Endothelial cell of hepatic sinusoid (primary cell): ENCODE measurements at regions not wholly inside any gene's neighbourhood (a gene's known extent, or its start where the extent isn't known, plus 50 kb on each side); places are given as distances from the start of the nearest gene placed in this dataset.
"Not testable (repeated sequence)": the region's sequence is repeated elsewhere in the genome, so short reads cannot be mapped to it uniquely, and the experiment has no call there.

ENCODE experiments used
- in situ Hi-C: cut with HindIII; loops from 2 replicates; pipeline ENCODE4 v1.10.0; 2017; ENCODE audit warnings: low sequenced_read_pairs

- in situ Hi-C loops: no loop called here
These were observed 646.3 kb downstream of the UTRN start for GRCh38 chr6:144931172-144932035.

- in situ Hi-C loops: no loop called here
These were observed 647.5 kb downstream of the UTRN start for GRCh38 chr6:144932621-144933020.

- in situ Hi-C loops: no loop called here
These were observed 650.0 kb downstream of the UTRN start for GRCh38 chr6:144935181-144935580.

- in situ Hi-C loops: no loop called here
These were observed 650.5 kb downstream of the UTRN start for GRCh38 chr6:144935661-144936060.

GRCh38 chr6:144936764-144937163, 651.6 kb downstream of the UTRN start:
- in situ Hi-C loops: no loop called here

GRCh38 chr6:144939921-144940320, 654.8 kb downstream of the UTRN start:
- in situ Hi-C loops: no loop called here

GRCh38 chr6:144944106-144944505, 659.0 kb downstream of the UTRN start:
- in situ Hi-C loops: no loop called here

GRCh38 chr6:144947398-144947976, 662.4 kb downstream of the UTRN start:
- in situ Hi-C loops: no loop called here

GRCh38 chr6:144951730-144952437, 666.7 kb downstream of the UTRN start:
- in situ Hi-C loops: no loop called here

GRCh38 chr6:144952456-144953240, 667.5 kb downstream of the UTRN start:
- in situ Hi-C loops: no loop called here

- in situ Hi-C loops: no loop called here
These were observed 668.6 kb downstream of the UTRN start for GRCh38 chr6:144953552-144954240.

GRCh38 chr6:144954241-144954556, 669.1 kb downstream of the UTRN start:
- in situ Hi-C loops: no loop called here

GRCh38 chr6:144955392-144955791, 670.3 kb downstream of the UTRN start:
- in situ Hi-C loops: no loop called here

GRCh38 chr6:144955859-144956258, 670.7 kb downstream of the UTRN start:
- in situ Hi-C loops: no loop called here

GRCh38 chr6:144956697-144957096, 671.6 kb downstream of the UTRN start:
- in situ Hi-C loops: not testable (repeated sequence)

- in situ Hi-C loops: no loop called here
These were observed 672.3 kb downstream of the UTRN start for GRCh38 chr6:144957236-144957937.

- in situ Hi-C loops: no loop called here
These were observed 684.0 kb downstream of the UTRN start for GRCh38 chr6:144969154-144969553.

- in situ Hi-C loops: no loop called here
These were observed 684.6 kb downstream of the UTRN start for GRCh38 chr6:144969602-144970272.

- in situ Hi-C loops: not testable (repeated sequence)
These were observed 692.2 kb downstream of the UTRN start for GRCh38 chr6:144977250-144977864.
